ENCODE measurements at regions not wholly inside any gene's neighbourhood (a gene's known extent, or its start where the extent isn't known, plus 50 kb on each side); places are given as distances from the start of the nearest gene placed in this dataset.
"Not testable (repeated sequence)": the region's sequence is repeated elsewhere in the genome, so short reads cannot be mapped to it uniquely, and the experiment has no call there.

DNA sequence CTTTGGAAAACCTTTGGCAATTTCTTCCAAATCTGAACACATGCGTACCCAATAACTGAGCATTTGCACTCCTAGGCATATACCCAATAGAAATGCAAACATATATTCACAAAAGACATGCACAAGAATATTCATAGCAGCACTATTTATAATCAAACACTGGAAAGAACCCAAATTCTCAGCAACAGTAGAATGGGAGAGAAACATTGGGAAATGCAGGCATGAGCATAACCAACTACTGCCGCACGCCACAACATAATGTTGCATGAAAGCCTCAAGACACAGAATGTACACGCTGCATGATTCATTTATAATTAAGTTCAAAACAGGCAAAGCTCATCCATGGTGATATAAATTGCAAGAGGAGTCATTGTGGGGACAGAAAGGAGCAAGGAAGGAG is 69.5 kb upstream of the FBXO28 start:
- ChIA-PET POLR2A (no interaction called here), CTCF (no interaction called here)
- no peak for DNase-seq (ENCODE audit: extremely low spot score)
- TF ChIP-seq SP1 (IDR thresholded peaks at IDR 0.05) (no peak), FOXA1 (IDR thresholded peaks at IDR 0.05) (no peak), TARDBP (IDR thresholded peaks at IDR 0.05) (no peak), FOXM1 (IDR thresholded peaks at IDR 0.05; ENCODE audit: borderline replicate concordance) (no peak), FOXK2 (IDR thresholded peaks at IDR 0.05) (no peak), ARNT (IDR thresholded peaks at IDR 0.05) (no peak), HDGF (IDR thresholded peaks at IDR 0.05; ENCODE audit: borderline replicate concordance) (no peak), CTBP1 (IDR thresholded peaks at IDR 0.05; ENCODE audit: borderline replicate concordance) (no peak), ZNF384 (IDR thresholded peaks at IDR 0.05) (no peak), ELF4 (IDR thresholded peaks at IDR 0.05) (no peak), SUZ12 (IDR thresholded peaks at IDR 0.05) (no peak), BHLHE40 (IDR thresholded peaks at IDR 0.05; ENCODE audit: borderline replicate concordance) (no peak), L3MBTL2 (conservative IDR thresholded peaks at IDR 0.05) (no peak), NFRKB (IDR thresholded peaks at IDR 0.05) (no peak), PKNOX1 (IDR thresholded peaks at IDR 0.05) (no peak), LEF1 (IDR thresholded peaks at IDR 0.05; ENCODE audit: borderline replicate concordance) (no peak)

DNA sequence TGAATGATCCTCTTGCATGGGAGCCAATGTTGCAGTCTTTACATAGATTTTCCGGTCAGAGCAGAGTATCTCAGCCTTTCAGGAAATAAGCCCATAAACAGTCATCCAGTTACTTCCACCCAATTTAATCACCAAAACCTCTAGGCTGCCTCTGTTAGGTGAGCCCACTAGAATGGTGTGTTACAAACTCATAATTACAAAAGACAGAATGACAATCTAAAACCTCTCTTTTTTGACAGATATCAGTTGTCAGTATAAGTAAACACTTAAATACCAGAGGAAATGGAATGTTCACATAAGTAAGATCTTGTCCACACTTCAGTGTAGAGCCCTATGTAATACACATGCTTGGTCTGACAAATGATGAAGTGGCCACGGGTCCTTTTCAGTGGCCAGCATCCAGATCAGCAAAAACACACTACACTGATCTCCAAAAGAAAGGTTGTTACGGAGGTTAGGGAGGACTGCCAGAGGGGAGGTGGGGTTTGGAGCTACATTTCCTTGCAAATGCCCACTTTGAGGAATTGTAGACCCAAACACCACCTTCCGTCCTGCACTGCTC is 71.3 kb upstream of the FBXO28 start:
- TF ChIP-seq BHLHE40 (IDR thresholded peaks at IDR 0.05; ENCODE audit: borderline replicate concordance) (no peak), ARNT (IDR thresholded peaks at IDR 0.05) (no peak), PKNOX1 (IDR thresholded peaks at IDR 0.05) (0 out of 2 replicates have a peak, but pooled peaks have one; percentile 4), TARDBP (IDR thresholded peaks at IDR 0.05) (no peak)
- POLR2A ChIA-PET = no interaction called here
- DNase-seq (ENCODE audit: extremely low spot score) = peak; percentile 22
- CTCF ChIA-PET = interaction anchor here (0.6 to 1.2 kb wide), 2 partner anchors 8 to 50 kb away, joined by 3 to 5 read pairs; no protein-coding TSS in a partner anchor

DNA sequence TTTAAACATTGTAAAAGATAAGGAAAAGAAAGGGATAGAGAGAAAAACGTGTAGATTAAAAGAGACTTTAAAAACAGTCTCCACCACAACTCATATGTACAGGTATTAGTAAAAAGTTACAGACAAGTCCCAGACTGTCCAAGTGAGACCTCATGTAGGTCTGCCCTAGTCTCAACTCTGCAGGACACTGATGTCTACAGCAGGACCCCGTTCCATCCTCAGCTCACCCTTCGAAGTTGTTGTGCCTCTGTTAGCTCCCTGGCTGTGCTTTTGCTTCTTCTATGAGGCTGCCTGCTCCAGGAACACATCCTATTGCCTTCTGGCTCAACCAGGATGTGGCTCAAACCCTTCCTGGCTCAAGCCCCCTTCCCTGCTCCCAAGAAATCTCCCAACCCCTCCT is 72.9 kb upstream of the FBXO28 start:
- peak; percentile 9 for DNase-seq (ENCODE audit: extremely low spot score)
- TF ChIP-seq L3MBTL2 (conservative IDR thresholded peaks at IDR 0.05) = no peak
- ChIA-PET CTCF (no interaction called here), POLR2A (no interaction called here)

DNA sequence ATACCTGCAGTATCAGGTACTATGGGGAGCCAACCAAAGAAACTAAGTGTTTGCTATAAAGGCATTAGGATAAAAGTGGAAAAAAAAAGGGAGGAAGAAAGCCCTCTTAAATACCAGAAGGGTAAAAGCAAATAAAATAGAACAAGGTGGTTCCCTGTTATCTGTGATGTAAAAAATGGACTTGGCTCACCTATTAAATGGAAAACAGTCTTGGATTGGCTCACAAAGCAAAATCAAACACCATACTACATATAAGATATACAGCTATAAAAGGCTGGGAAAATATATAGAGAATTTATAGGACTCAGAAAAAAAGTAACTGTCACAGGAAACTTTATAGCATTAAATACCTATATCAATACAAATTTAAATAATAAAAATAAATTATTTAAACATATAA is 73.5 kb upstream of the FBXO28 start:
- CTCF ChIA-PET; POLR2A ChIA-PET; DNase-seq (ENCODE audit: extremely low spot score): not testable (repeated sequence)

DNA sequence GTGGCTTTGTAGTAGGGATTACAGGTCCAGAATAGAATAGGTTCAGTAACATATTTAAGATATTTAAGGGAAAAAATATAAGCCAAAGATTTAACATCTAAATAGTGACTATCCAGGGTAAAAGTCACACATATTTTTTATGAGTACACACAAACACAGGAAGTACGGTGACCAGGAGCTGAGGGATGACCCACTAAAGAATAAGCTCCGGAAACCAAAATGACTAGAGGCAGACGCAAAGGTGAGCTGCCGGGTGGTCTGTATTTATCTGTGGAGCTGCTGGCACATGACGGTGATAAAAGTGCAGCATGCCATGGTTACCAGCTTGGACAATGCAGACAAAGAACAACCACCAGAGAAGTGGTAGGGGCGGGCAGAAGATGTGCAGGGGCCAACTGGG is 73.9 kb upstream of the FBXO28 start:
- CTCF ChIA-PET; DNase-seq (ENCODE audit: extremely low spot score); POLR2A ChIA-PET: not testable (repeated sequence)

DNA sequence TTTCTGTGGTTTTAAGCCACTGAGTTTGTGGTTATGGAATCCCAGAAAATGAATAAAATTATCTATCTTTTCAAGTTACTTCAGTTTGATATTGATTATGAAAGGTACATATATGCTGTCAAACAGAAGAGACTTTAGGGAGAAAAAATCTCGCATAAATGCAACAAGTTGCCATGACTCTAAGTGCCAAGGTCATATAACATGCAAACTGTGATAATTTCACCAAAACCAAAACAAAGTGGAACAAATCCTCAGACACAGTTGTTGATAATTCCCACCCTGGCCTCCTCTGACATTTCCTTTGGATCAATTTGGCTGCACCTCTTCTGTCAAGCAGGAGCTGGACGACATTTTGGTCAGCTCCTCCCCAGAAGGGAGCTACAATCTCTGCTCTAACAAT is 75.1 kb upstream of the FBXO28 start:
- POLR2A ChIA-PET; DNase-seq (ENCODE audit: extremely low spot score); CTCF ChIA-PET: not testable (repeated sequence)

GRCh38 chr1:224037362-224037761 is 76.5 kb upstream of the FBXO28 start:
- POLR2A ChIA-PET; DNase-seq (ENCODE audit: extremely low spot score); CTCF ChIA-PET: not testable (repeated sequence)

DNA sequence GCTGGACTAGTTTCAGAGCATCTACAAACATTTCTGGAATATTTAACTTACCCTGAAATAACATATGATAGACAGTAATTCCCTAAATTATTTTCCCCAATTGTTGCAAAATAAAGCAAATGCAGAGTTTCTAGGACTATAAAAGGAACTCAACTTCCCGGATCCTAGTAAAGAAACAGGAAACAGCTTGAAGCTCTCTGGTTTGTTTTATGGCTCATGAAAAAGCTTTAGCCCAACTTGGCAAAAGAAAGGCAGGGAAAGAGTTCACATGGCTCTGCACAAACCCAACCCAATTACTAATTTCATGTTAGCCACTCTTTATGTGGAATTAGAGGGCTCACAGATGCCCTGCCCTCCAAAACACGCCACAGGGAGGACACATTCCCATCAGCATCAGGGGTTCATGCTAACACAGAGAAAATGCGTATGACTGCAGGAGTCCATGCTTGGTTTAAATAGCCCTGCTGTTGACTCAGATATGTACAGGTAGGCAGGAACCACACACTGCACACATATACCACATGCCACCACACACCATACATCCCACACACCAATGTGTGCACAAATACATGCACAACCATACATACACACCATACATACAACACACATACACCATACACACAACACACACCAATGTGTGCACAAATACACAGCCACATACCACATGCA is 81.2 kb upstream of the FBXO28 start:
- POLR2A ChIA-PET; DNase-seq (ENCODE audit: extremely low spot score); CTCF ChIA-PET: not testable (repeated sequence)

GRCh38 chr1:224031986-224032385 is 81.9 kb upstream of the FBXO28 start:
- POLR2A ChIA-PET; DNase-seq (ENCODE audit: extremely low spot score); CTCF ChIA-PET: not testable (repeated sequence)

GRCh38 chr1:224030257-224030656 is 83.7 kb upstream of the FBXO28 start:
- CTCF ChIA-PET; DNase-seq (ENCODE audit: extremely low spot score); POLR2A ChIA-PET: not testable (repeated sequence)

DNA sequence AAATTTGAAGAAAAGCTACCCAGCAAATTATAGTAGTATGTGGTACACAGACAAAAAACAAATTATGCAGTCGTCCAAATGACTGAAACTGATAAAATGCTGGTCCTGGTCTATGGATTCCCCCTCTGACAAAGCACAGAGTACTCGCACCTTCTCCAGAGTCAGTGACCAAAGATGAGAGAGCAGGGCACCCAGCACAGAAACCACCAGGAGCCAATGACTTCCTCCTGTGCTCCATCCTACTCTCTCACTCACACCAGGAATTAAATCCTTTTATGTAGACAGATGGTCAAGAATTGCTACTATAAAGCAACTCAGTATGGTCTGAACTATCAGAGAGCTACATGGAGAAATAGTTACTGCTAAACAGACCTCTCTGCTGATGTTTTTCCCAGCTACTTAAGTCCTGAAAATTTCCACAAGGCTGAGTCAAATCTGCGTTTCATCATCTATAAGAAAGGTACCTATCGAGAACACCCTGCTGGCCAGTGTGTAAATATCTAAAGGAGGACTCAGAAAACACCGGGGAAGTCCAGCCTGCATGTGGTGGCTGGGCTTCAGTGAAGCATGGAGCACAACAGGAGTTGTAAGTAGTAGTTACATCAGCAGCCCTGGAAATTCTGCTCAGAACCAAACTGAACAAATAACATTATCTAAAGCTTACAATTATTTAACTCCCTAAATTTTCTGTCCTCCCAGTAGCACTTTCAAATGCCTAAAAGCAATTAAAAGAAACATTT is 84.5 kb upstream of the FBXO28 start:
- POLR2A ChIA-PET; CTCF ChIA-PET; DNase-seq (ENCODE audit: extremely low spot score): not testable (repeated sequence)

- DNase-seq (ENCODE audit: extremely low spot score); POLR2A ChIA-PET; CTCF ChIA-PET: not testable (repeated sequence)
Observed at GRCh38 chr1:224028802-224029201, 85.1 kb upstream of the FBXO28 start.

- DNase-seq (ENCODE audit: extremely low spot score); POLR2A ChIA-PET; CTCF ChIA-PET: not testable (repeated sequence)
Observed at GRCh38 chr1:224023122-224023521, 90.8 kb upstream of the FBXO28 start.
